Adipocyte (in vitro differentiated cells): ENCODE measurements at regions not wholly inside any gene's neighbourhood (a gene's known extent, or its start where the extent isn't known, plus 50 kb on each side); places are given as distances from the start of the nearest gene placed in this dataset.

Source experiments
- DNase-seq: peaks from one replicate; pipeline ENCODE4 v3.0.0-alpha.2; 2015; ENCODE audit warnings: low read depth
- H3K27me3 ChIP-seq: replicated peaks from 2 replicates; pipeline ENCODE4 v1.7.0; 2013; ENCODE audit warnings: mild to moderate bottlenecking, low read length, moderate library complexity; ENCODE audit not compliant: control insufficient read depth, insufficient read depth
- H3K36me3 ChIP-seq: 2 replicates; pipeline ENCODE4 v1.7.0; 2013; ENCODE audit warnings: low read length, mild to moderate bottlenecking, moderate library complexity; ENCODE audit not compliant: control insufficient read depth, insufficient read depth, severe bottlenecking
- H3K4me1 ChIP-seq: 2 replicates; pipeline ENCODE4 v1.7.0; 2013; ENCODE audit warnings: mild to moderate bottlenecking, low read length, moderate library complexity; ENCODE audit not compliant: control insufficient read depth, insufficient read depth
- H3K4me3 ChIP-seq: 2 replicates; pipeline ENCODE4 v1.7.0; 2013; ENCODE audit warnings: mild to moderate bottlenecking, low read length, moderate library complexity
- H3K9ac ChIP-seq: 2 replicates; pipeline ENCODE4 v1.7.0; 2013; ENCODE audit warnings: mild to moderate bottlenecking, low read length, moderate library complexity
- H3K9me3 ChIP-seq: 2 replicates; pipeline ENCODE4 v1.7.0; 2013; ENCODE audit warnings: mild to moderate bottlenecking, low read length, moderate library complexity; ENCODE audit not compliant: control insufficient read depth

GRCh38 chr6:156701966-156702365 lies 75.2 kb upstream of the ARID1B start:
- peaks cover 8% of the 10 kb centered on the region for H3K4me1 ChIP-seq
- H3K9ac ChIP-seq = no peak overlapping the region
- H3K36me3 ChIP-seq = no peaks in the 10 kb centered on the region
- DNase-seq = no peak
- no peak overlapping the region for H3K4me3 ChIP-seq
- no peaks in the 10 kb centered on the region for H3K9me3 ChIP-seq
- H3K27me3 ChIP-seq = no peaks in the 10 kb centered on the region

GRCh38 chr6:156700440-156701057 lies 76.6 kb upstream of the ARID1B start:
- Histone ChIP-seq H3K9me3 (no peaks in the 10 kb centered on the region), H3K4me3 (no peak overlapping the region), H3K36me3 (no peaks in the 10 kb centered on the region), H3K4me1 (peaks cover 8% of the 10 kb centered on the region), H3K27me3 (no peaks in the 10 kb centered on the region), H3K9ac (no peak overlapping the region)
- DNase-seq = no peak

GRCh38 chr6:156699935-156700334 lies 77.2 kb upstream of the ARID1B start:
- no peaks in the 10 kb centered on the region for H3K36me3 ChIP-seq
- no peak overlapping the region for H3K4me3 ChIP-seq
- no peak for DNase-seq
- no peak overlapping the region for H3K9ac ChIP-seq
- peaks cover 8% of the 10 kb centered on the region for H3K4me1 ChIP-seq
- no peaks in the 10 kb centered on the region for H3K27me3 ChIP-seq
- no peaks in the 10 kb centered on the region for H3K9me3 ChIP-seq

- no peaks in the 10 kb centered on the region for H3K9me3 ChIP-seq
- H3K4me1 ChIP-seq = peaks cover 8% of the 10 kb centered on the region
- no peaks in the 10 kb centered on the region for H3K36me3 ChIP-seq
- DNase-seq = peak; percentile 13
- no peak overlapping the region for H3K4me3 ChIP-seq
- H3K9ac ChIP-seq = no peak overlapping the region
- no peaks in the 10 kb centered on the region for H3K27me3 ChIP-seq
Measured at GRCh38 chr6:156699017-156699421, 78.2 kb upstream of the ARID1B start.

- Histone ChIP-seq H3K27me3 (no peaks in the 10 kb centered on the region), H3K36me3 (no peaks in the 10 kb centered on the region), H3K9ac (no peak overlapping the region), H3K4me3 (no peak overlapping the region), H3K4me1 (peaks cover 2% of the 10 kb centered on the region), H3K9me3 (no peaks in the 10 kb centered on the region)
- no peak for DNase-seq
Measured at GRCh38 chr6:156698239-156699016, 78.8 kb upstream of the ARID1B start.

GRCh38 chr6:156697225-156697830 lies 79.8 kb upstream of the ARID1B start:
- Histone ChIP-seq H3K27me3 (no peaks in the 10 kb centered on the region), H3K9me3 (no peaks in the 10 kb centered on the region), H3K4me3 (no peak overlapping the region), H3K36me3 (no peaks in the 10 kb centered on the region), H3K9ac (no peak overlapping the region), H3K4me1 (no peaks in the 10 kb centered on the region)
- no peak for DNase-seq

- Histone ChIP-seq H3K9ac (no peak overlapping the region), H3K9me3 (no peaks in the 10 kb centered on the region), H3K36me3 (no peaks in the 10 kb centered on the region), H3K4me1 (no peaks in the 10 kb centered on the region), H3K27me3 (no peaks in the 10 kb centered on the region), H3K4me3 (no peak overlapping the region)
- DNase-seq = no peak
Measured at GRCh38 chr6:156695742-156696141, 81.4 kb upstream of the ARID1B start.

GRCh38 chr6:156694679-156695078 lies 82.5 kb upstream of the ARID1B start:
- Histone ChIP-seq H3K4me1 (no peaks in the 10 kb centered on the region), H3K27me3 (no peaks in the 10 kb centered on the region), H3K4me3 (no peak overlapping the region), H3K9ac (no peak overlapping the region), H3K36me3 (no peaks in the 10 kb centered on the region), H3K9me3 (no peaks in the 10 kb centered on the region)
- DNase-seq = no peak

GRCh38 chr6:156691018-156691417 lies 86.2 kb upstream of the ARID1B start:
- Histone ChIP-seq H3K9me3 (no peaks in the 10 kb centered on the region), H3K4me1 (peaks cover 8% of the 10 kb centered on the region), H3K9ac (no peak overlapping the region), H3K4me3 (no peak overlapping the region), H3K27me3 (no peaks in the 10 kb centered on the region), H3K36me3 (no peaks in the 10 kb centered on the region)
- DNase-seq = no peak

- H3K27me3 ChIP-seq = no peaks in the 10 kb centered on the region
- H3K4me3 ChIP-seq = no peak overlapping the region
- no peak for DNase-seq
- no peak overlapping the region for H3K9ac ChIP-seq
- H3K9me3 ChIP-seq = no peaks in the 10 kb centered on the region
- peaks cover 13% of the 10 kb centered on the region for H3K4me1 ChIP-seq
- H3K36me3 ChIP-seq = no peaks in the 10 kb centered on the region
Measured at GRCh38 chr6:156689656-156690055, 87.5 kb upstream of the ARID1B start.

- Histone ChIP-seq H3K4me3 (peak overlapping the region; percentile 86), H3K9me3 (no peaks in the 10 kb centered on the region), H3K27me3 (no peaks in the 10 kb centered on the region), H3K9ac (peak overlapping the region; percentile 92), H3K36me3 (no peaks in the 10 kb centered on the region), H3K4me1 (peaks cover 13% of the 10 kb centered on the region)
- DNase-seq = no peak
Measured at GRCh38 chr6:156688620-156688971, 88.6 kb upstream of the ARID1B start.
